AG09319 (cell line): ENCODE measurements at regions not wholly inside any gene's neighbourhood (a gene's known extent, or its start where the extent isn't known, plus 50 kb on each side); places are given as distances from the start of the nearest gene placed in this dataset.

Experiments
- DNase-seq: peaks from one replicate; pipeline ENCODE4 v3.0.0-alpha.2; 2010; ENCODE audit warnings: low read depth; ENCODE audit errors: extremely low read depth
- CTCF ChIP-seq: IDR thresholded peaks from 2 replicates; pipeline ENCODE4 v1.5.1; 2011; ENCODE audit warnings: low read depth, mild to moderate bottlenecking, inconsistent platforms, low read length, moderate library complexity

- no peak for DNase-seq
- TF ChIP-seq CTCF = no peak
Observed at GRCh38 chr10:78316451-78316931, 282.8 kb downstream of the RPS24 start.

- DNase-seq = no peak
- no peak for TF ChIP-seq CTCF
Observed at GRCh38 chr10:78318305-78318704, 284.6 kb downstream of the RPS24 start.

DNA sequence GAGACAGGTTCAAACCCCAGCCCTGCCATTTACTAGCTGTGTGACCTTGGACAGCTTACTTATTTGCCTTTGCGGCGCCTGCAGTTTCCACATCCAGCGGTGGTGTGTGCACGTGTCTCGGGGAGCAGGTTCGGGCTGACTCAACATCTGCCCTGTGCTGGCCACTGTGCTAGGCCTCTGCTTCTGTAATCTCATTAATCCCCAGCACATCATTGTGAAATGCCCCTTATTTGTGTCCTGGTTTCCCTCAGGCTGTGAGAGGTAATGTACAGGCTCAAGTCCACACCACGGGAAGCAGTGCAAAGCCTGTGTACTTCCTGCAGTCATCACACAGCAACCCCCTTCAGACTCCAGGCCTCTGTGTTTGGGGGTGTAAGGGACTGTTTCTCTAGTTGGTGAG lies 285.7 kb downstream of the RPS24 start:
- DNase-seq = no peak
- TF ChIP-seq CTCF = no peak

DNA sequence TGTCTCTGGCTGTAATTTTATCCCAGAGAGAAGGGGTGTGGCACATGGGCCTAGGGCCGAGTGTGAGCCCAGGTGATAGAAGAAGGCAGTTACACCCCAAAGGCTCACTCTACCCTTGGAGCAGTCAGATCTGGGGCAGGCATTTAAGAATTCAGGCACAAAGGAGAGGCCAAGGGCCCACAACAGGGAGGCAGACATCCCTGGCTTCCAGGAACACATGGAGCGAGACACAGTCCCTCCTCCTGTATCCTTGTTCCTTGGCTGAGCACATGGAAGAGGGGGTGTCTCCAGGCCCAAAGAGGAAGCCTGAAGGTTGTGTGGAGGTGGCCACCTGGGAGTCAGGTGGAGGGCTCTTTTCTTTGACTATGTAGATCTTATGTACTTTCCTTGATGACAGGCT lies 286.2 kb downstream of the RPS24 start:
- DNase-seq = no peak
- TF ChIP-seq CTCF = no peak

DNA sequence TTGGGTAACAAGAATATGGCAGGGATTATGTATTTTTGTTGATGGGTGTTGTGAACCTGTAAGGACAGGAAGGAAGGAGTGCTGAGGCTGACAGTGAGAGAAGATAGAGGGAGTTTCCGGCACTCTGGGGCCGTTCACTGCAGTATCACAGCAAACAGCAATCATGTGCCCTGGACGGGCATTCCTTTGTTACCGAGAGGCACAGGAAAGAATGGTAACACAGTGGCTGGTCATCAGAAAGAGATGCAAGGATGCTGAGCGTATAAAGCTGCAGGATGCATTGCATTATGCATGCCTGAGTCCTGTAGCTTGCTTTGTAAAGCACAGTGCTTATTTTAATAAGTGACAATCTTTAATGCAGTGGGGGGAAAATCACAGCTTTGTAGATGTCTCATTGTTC lies 286.8 kb downstream of the RPS24 start:
- no peak for TF ChIP-seq CTCF
- no peak for DNase-seq

DNA sequence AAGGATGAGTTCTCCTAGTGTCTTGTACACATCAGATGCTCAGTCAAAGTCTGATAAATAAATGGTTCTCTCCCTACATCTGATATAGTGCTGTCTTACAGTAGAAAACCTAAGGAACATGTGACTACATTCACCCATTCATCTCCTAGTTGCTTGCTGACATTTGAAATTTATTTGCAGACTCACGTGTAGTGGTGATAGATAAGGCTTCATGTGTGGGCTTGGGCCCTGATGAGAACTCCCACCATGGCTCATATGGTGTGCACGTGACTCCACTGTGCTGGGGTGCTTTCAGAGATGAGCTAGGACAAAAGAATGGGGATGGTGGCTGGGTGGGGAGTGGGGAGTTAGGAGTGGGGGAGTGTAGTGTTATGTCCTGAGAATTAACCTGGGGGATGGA lies 287.3 kb downstream of the RPS24 start:
- no peak for DNase-seq
- TF ChIP-seq CTCF = no peak

GRCh38 chr10:78321500-78321899 lies 287.8 kb downstream of the RPS24 start:
- TF ChIP-seq CTCF = no peak
- DNase-seq = no peak
